D721Med (cell line): ENCODE measurements at regions not wholly inside any gene's neighbourhood (a gene's known extent, or its start where the extent isn't known, plus 50 kb on each side); places are given as distances from the start of the nearest gene placed in this dataset.

Experiments used
- DNase-seq: peaks from one replicate; pipeline ENCODE4 v3.0.0; 2011; ENCODE audit warnings: low spot score; ENCODE audit not compliant: insufficient read length
- FAIRE-seq: peaks from 2 replicates; lab custom pipeline; 2011; peaks lifted over from hg19 to GRCh38; lab: Jason Lieb, UNC
- TF ChIP-seq, protein P1 (sequence below): IDR thresholded peaks from 2 replicates; pipeline ENCODE4 v1.5.1; 2012; ENCODE audit warnings: mild to moderate bottlenecking, control low read depth; ENCODE audit not compliant: insufficient read depth; ENCODE audit errors: missing control alignments

DNA sequence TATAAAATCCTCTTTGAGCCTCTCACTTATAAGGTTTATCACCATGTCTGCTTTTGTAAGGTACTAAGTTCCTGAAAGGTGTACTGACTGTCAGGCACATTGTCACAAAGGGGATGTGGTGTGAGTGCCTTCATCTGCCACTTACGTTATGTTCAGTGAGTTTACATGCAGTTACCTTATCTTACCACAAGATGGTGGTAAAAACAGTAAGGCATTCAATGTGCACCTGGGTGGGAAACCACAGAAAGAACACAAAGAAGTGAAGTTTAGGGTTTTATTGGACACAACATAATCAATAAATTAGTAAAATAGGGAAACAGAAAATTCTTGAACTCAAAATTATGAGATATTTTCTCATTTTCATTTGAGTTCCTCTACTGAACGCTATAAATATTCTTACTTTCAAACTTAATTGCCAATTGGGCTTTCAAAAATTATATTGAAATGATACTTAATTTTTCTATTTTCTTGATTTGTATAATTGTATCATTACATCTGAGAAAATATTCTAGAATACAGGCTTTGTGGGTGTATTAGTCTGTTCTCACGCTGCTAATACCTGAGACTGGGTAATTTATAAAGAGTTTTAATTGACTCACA lies 650.8 kb downstream of the PCDH7 start:
- TF ChIP-seq, protein P1, sequence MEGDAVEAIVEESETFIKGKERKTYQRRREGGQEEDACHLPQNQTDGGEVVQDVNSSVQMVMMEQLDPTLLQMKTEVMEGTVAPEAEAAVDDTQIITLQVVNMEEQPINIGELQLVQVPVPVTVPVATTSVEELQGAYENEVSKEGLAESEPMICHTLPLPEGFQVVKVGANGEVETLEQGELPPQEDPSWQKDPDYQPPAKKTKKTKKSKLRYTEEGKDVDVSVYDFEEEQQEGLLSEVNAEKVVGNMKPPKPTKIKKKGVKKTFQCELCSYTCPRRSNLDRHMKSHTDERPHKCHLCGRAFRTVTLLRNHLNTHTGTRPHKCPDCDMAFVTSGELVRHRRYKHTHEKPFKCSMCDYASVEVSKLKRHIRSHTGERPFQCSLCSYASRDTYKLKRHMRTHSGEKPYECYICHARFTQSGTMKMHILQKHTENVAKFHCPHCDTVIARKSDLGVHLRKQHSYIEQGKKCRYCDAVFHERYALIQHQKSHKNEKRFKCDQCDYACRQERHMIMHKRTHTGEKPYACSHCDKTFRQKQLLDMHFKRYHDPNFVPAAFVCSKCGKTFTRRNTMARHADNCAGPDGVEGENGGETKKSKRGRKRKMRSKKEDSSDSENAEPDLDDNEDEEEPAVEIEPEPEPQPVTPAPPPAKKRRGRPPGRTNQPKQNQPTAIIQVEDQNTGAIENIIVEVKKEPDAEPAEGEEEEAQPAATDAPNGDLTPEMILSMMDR, result peak; percentile 89
- DNase-seq (no peak), FAIRE-seq (peak; percentile 97)

DNA sequence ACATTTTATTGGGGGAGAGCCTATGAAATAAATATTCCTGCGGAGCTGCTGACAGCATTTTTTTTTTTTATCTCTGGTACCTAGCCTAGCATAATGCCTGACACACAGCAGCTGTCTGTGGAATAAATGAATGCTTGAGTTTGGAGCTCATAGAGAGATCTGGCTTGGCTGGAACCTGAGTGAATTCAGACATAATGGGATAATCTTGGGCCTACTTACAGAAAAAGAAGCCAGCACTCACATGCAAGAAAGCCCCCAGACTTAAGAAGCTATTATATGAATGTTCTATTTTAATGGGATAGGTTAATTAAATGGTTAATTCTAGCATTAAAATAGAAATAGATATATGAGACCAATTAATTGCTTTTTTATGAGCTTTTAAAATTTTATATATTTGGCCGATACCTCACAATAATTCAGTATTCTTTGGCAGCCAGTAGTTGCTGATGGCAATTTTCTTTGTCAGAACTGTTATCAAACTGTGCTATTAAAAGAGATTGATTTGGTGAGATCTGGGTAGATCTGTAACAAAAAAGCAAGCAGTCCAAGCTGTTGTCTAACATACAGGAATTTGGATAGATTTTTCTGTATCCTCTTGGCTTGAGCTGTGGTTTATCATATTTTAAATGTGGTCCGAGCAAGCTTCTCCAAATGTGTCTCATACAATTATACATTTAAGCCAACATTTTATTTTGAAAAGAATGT lies 654.2 kb downstream of the PCDH7 start:
- TF ChIP-seq, protein P1, result no peak
- no peak for FAIRE-seq
- DNase-seq, result no peak

DNA sequence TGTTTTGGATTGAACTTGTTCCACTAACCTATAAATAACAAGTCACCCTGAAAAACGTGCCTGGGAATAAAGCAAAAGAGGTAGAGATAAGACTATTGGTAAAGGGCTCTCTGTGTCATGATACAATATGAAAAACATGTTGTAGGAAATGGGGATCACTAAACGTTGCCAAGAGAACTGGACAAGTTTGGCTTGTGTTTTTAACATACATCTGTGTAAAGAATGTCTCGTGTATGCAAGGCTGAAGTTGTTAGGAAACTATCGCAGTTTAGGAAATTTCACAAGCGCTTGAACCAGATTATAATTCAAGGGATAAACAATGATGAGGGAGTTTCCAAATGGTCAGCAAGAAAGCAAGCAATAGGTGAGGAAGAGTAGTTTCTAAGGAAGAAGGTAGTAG lies 655.8 kb downstream of the PCDH7 start:
- DNase-seq (no peak), FAIRE-seq (no peak)
- TF ChIP-seq, protein P1, result no peak

DNA sequence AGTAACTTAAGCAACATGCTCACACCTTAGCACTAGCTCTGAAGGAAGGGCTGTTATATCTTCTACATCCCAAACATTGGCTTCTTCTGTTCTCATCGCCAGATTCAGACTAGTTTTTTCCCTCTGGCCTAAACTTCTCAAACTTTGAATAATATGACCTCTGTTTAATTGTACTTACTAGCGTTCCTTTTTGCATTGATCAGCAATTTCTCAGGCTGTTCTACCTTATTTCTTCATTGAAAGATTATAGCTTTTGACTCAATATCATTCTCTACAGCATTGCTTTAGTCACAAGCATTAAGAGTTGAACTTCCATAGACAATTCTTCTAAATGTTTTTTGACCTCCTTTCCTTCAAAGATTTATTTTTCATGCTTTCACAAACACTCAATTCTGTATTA lies 659.2 kb downstream of the PCDH7 start:
- FAIRE-seq, result no peak
- TF ChIP-seq, protein P1, result no peak
- no peak for DNase-seq

DNA sequence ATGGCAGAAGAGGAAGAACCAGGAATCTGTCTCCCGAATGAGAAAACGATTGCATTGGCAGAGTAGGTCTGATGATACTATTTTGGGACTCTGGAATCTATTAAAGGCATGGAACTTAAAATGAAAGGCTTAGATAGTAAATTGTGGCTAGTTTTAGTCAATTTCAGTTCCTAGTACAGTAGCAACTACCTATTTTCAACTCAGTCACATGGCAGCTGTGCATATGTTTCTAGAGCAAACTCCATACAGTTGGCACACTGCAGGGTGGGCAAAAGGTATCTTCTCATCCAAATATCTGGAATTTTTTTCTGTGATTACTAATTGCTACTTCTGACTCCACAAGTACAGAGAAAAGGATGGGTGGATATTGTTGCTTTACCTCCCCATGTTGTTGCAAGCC lies 663.6 kb downstream of the PCDH7 start:
- DNase-seq (no peak), FAIRE-seq (no peak)
- TF ChIP-seq, protein P1, result no peak

DNA sequence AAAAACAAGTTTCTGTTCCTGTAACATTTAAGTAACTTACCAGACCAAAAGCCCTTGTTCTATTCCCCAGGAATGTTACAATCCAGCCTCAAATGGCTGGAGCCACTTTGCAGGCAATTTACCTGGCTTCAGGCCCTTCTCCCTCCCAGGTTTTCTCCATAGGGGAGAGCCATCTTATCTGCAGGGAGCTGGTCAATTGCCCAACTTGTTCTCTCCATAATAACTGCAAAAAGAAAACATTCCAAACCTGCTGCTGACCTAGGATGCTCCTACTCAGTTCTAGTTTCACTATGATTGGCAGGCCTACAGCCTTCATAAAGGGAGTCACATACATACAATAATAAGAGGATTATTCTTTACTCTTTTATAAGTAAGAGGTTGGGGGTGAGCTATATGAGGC lies 670.7 kb downstream of the PCDH7 start:
- TF ChIP-seq, protein P1, result no peak
- FAIRE-seq (no peak), DNase-seq (no peak)

DNA sequence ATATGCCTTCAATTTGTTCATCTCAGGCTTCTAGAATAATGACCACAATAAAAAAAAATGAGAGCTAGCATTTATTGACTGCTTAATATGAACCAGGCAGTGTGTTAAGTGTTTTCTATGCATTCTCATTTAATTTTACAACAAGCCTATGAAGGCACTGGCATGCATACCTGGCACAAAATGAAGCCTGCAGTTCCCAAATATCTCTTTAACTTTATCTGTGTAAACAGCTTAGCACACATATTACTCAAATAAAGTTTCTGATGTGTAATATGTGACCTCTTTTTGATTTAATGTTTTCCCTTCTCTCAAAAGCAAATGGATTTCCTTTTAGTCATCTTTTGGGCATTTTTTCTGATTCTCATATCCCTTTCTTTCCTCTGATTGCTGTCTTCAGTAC lies 671.8 kb downstream of the PCDH7 start:
- DNase-seq, result no peak
- no peak for FAIRE-seq
- TF ChIP-seq, protein P1, result no peak
